ENCODE measurements at regions not wholly inside any gene's neighbourhood (a gene's known extent, or its start where the extent isn't known, plus 50 kb on each side); places are given as distances from the start of the nearest gene placed in this dataset.

- no peaks in the 10 kb centered on the region for H3K9me3 ChIP-seq (ENCODE audit: control insufficient read depth, insufficient read depth, low read length)
- no peaks in the 10 kb centered on the region for H3K27me3 ChIP-seq (ENCODE audit: control insufficient read depth, insufficient read depth, low read length)
- no peaks in the 10 kb centered on the region for H3K4me1 ChIP-seq (ENCODE audit: control insufficient read depth, insufficient read depth, low read length)
- no peak for DNase-seq (ENCODE audit: low read depth, low spot score)
- H3K27ac ChIP-seq (ENCODE audit: low read length), result no peak overlapping the region
- H3K36me3 ChIP-seq (ENCODE audit: control insufficient read depth, insufficient read depth, low read length), result no peaks in the 10 kb centered on the region
- no CpG with 5 or more reads among the region's 2 CpGs for WGBS (ENCODE audit: insufficient coverage, insufficient read length)
- no peak overlapping the region for H3K4me3 ChIP-seq (ENCODE audit: low read length)
Measured at GRCh38 chr10:120272350-120272749, 184.7 kb upstream of the PLPP4 start.

DNA sequence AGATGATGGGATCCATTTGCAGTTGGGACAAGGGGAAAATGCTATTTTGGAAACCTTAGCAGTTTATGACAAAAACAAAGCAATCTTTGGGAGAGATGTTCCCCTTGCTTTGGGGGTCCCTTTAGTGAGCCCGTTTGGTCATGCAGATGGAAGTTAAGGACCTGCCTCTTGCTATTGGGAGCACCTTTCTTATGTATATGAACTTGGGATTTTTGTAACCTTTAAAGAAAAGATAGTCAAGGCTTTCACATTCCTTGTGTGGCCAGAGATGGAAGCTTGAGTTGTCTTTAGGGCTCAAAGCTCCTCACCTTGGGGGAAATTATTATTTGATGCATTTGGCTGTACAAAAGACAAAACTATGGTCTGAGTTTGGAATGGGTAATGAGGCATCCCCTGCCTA, 179.0 kb upstream of the PLPP4 start:
- H3K27ac ChIP-seq (ENCODE audit: low read length), result no peak overlapping the region
- H3K4me1 ChIP-seq (ENCODE audit: control insufficient read depth, insufficient read depth, low read length), result peaks cover 2% of the 10 kb centered on the region; the same call in 1 of the 2 replicates
- H3K4me3 ChIP-seq (ENCODE audit: low read length), result no peak overlapping the region
- no peaks in the 10 kb centered on the region for H3K36me3 ChIP-seq (ENCODE audit: control insufficient read depth, insufficient read depth, low read length)
- H3K27me3 ChIP-seq (ENCODE audit: control insufficient read depth, insufficient read depth, low read length), result no peaks in the 10 kb centered on the region
- no peaks in the 10 kb centered on the region for H3K9me3 ChIP-seq (ENCODE audit: control insufficient read depth, insufficient read depth, low read length)
- WGBS (ENCODE audit: insufficient coverage, insufficient read length), result no CpG with 5 or more reads among the region's 1 CpG
- peak; percentile 16 for DNase-seq (ENCODE audit: low read depth, low spot score)

- Histone ChIP-seq H3K27ac (ENCODE audit: low read length) (no peak overlapping the region), H3K4me3 (ENCODE audit: low read length) (no peak overlapping the region), H3K36me3 (ENCODE audit: control insufficient read depth, insufficient read depth, low read length) (no peaks in the 10 kb centered on the region), H3K4me1 (ENCODE audit: control insufficient read depth, insufficient read depth, low read length) (peaks cover 2% of the 10 kb centered on the region; the same call in 1 of the 2 replicates), H3K9me3 (ENCODE audit: control insufficient read depth, insufficient read depth, low read length) (no peaks in the 10 kb centered on the region), H3K27me3 (ENCODE audit: control insufficient read depth, insufficient read depth, low read length) (no peaks in the 10 kb centered on the region)
- no peak for DNase-seq (ENCODE audit: low read depth, low spot score)
- WGBS (ENCODE audit: insufficient coverage, insufficient read length), result no CpG with 5 or more reads among the region's 1 CpG
Measured at GRCh38 chr10:120279196-120279595, 177.8 kb upstream of the PLPP4 start.

GRCh38 chr10:120282421-120282820, 174.6 kb upstream of the PLPP4 start:
- Histone ChIP-seq H3K27ac (ENCODE audit: low read length) (no peak overlapping the region), H3K27me3 (ENCODE audit: control insufficient read depth, insufficient read depth, low read length) (no peaks in the 10 kb centered on the region), H3K9me3 (ENCODE audit: control insufficient read depth, insufficient read depth, low read length) (no peaks in the 10 kb centered on the region), H3K4me1 (ENCODE audit: control insufficient read depth, insufficient read depth, low read length) (peaks cover 2% of the 10 kb centered on the region), H3K36me3 (ENCODE audit: control insufficient read depth, insufficient read depth, low read length) (no peaks in the 10 kb centered on the region), H3K4me3 (ENCODE audit: low read length) (no peak overlapping the region)
- WGBS (ENCODE audit: insufficient coverage, insufficient read length), result no CpG with 5 or more reads among the region's 8 CpGs
- no peak for DNase-seq (ENCODE audit: low read depth, low spot score)

GRCh38 chr10:120282846-120283492, 174.1 kb upstream of the PLPP4 start:
- DNase-seq (ENCODE audit: low read depth, low spot score), result no peak
- WGBS (ENCODE audit: insufficient coverage, insufficient read length), result no CpG with 5 or more reads among the region's 6 CpGs
- Histone ChIP-seq H3K27ac (ENCODE audit: low read length) (no peak overlapping the region), H3K4me1 (ENCODE audit: control insufficient read depth, insufficient read depth, low read length) (peaks cover 2% of the 10 kb centered on the region), H3K9me3 (ENCODE audit: control insufficient read depth, insufficient read depth, low read length) (no peaks in the 10 kb centered on the region), H3K4me3 (ENCODE audit: low read length) (no peak overlapping the region), H3K36me3 (ENCODE audit: control insufficient read depth, insufficient read depth, low read length) (no peaks in the 10 kb centered on the region), H3K27me3 (ENCODE audit: control insufficient read depth, insufficient read depth, low read length) (no peaks in the 10 kb centered on the region)

GRCh38 chr10:120285408-120285807, 171.6 kb upstream of the PLPP4 start:
- Histone ChIP-seq H3K4me1 (ENCODE audit: control insufficient read depth, insufficient read depth, low read length) (no peaks in the 10 kb centered on the region; the same call in 1 of the 2 replicates), H3K36me3 (ENCODE audit: control insufficient read depth, insufficient read depth, low read length) (no peaks in the 10 kb centered on the region), H3K27me3 (ENCODE audit: control insufficient read depth, insufficient read depth, low read length) (no peaks in the 10 kb centered on the region), H3K27ac (ENCODE audit: low read length) (no peak overlapping the region), H3K9me3 (ENCODE audit: control insufficient read depth, insufficient read depth, low read length) (no peaks in the 10 kb centered on the region), H3K4me3 (ENCODE audit: low read length) (no peak overlapping the region)
- DNase-seq (ENCODE audit: low read depth, low spot score), result no peak
- no CpG with 5 or more reads among the region's 6 CpGs for WGBS (ENCODE audit: insufficient coverage, insufficient read length)

DNA sequence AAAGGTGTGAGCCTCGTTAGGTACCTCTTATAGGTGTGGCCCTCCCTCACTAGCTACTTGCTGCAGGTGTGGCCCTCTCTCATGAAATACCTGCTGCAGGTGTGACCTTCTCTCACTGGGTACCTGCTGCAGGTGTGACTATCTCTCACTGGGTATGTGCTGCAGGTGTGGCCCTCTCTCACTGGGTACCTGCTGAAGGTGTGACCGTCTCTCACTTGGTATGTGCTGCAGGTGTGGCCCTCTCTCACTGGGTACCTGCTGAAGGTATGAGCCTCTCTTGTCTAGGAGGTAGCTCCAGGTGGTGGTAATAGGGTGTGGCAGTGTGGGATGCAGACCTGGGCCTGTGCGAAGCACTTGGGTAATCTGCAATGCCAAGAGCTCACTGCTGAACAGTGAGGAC, 170.7 kb upstream of the PLPP4 start:
- WGBS (ENCODE audit: insufficient coverage, insufficient read length), result no CpG with 5 or more reads among the region's 3 CpGs
- H3K36me3 ChIP-seq (ENCODE audit: control insufficient read depth, insufficient read depth, low read length), result no peaks in the 10 kb centered on the region

GRCh38 chr10:120300513-120300912, 156.5 kb upstream of the PLPP4 start:
- Histone ChIP-seq H3K27ac (ENCODE audit: low read length) (no peak overlapping the region), H3K36me3 (ENCODE audit: control insufficient read depth, insufficient read depth, low read length) (no peaks in the 10 kb centered on the region), H3K4me3 (ENCODE audit: low read length) (no peak overlapping the region), H3K27me3 (ENCODE audit: control insufficient read depth, insufficient read depth, low read length) (no peaks in the 10 kb centered on the region), H3K9me3 (ENCODE audit: control insufficient read depth, insufficient read depth, low read length) (no peaks in the 10 kb centered on the region), H3K4me1 (ENCODE audit: control insufficient read depth, insufficient read depth, low read length) (no peaks in the 10 kb centered on the region)
- no CpG with 5 or more reads among the region's 5 CpGs for WGBS (ENCODE audit: insufficient coverage, insufficient read length)
- no peak for DNase-seq (ENCODE audit: low read depth, low spot score)

More for the DNA sequence above, 170.7 kb upstream of the PLPP4 start:
- no peaks in the 10 kb centered on the region; the same call in 1 of the 2 replicates for H3K4me1 ChIP-seq (ENCODE audit: control insufficient read depth, insufficient read depth, low read length)
- no peak for DNase-seq (ENCODE audit: low read depth, low spot score)
- no peak overlapping the region for H3K4me3 ChIP-seq (ENCODE audit: low read length)
- H3K27me3 ChIP-seq (ENCODE audit: control insufficient read depth, insufficient read depth, low read length), result no peaks in the 10 kb centered on the region
- H3K27ac ChIP-seq (ENCODE audit: low read length), result no peak overlapping the region
- no peaks in the 10 kb centered on the region for H3K9me3 ChIP-seq (ENCODE audit: control insufficient read depth, insufficient read depth, low read length)

GRCh38 chr10:120308589-120308988, 148.4 kb upstream of the PLPP4 start:
- no peak overlapping the region for H3K4me3 ChIP-seq (ENCODE audit: low read length)
- no CpG with 5 or more reads among the region's 3 CpGs for WGBS (ENCODE audit: insufficient coverage, insufficient read length)
- 0 out of 2 replicates have a peak, but pooled peaks cover 1% of the 10 kb centered on the region for H3K27me3 ChIP-seq (ENCODE audit: control insufficient read depth, insufficient read depth, low read length)
- no peak for DNase-seq (ENCODE audit: low read depth, low spot score)
- H3K36me3 ChIP-seq (ENCODE audit: control insufficient read depth, insufficient read depth, low read length), result no peaks in the 10 kb centered on the region
- no peaks in the 10 kb centered on the region for H3K9me3 ChIP-seq (ENCODE audit: control insufficient read depth, insufficient read depth, low read length)
- no peaks in the 10 kb centered on the region for H3K4me1 ChIP-seq (ENCODE audit: control insufficient read depth, insufficient read depth, low read length)
- H3K27ac ChIP-seq (ENCODE audit: low read length), result no peak overlapping the region

DNA sequence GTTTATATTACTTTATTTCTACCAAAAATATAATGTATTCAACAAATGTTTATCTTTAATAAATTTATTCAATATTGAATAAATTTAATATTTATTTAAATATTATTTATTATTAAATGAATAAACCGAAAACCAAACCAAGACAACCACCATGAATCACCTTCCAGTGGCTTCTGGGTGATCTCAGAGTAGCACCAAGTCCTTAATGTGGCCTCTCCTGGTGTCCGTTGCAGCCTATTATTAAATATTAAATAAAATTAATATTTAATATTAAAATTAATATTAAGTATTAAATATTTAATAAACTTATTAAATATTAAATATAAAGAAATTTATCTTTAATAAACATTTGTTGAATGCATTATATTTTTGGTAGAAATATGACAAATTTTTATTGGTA, 143.3 kb upstream of the PLPP4 start:
- no peak overlapping the region for H3K27ac ChIP-seq (ENCODE audit: low read length)
- DNase-seq (ENCODE audit: low read depth, low spot score), result no peak
- 0 out of 2 replicates have a peak, but pooled peaks cover 1% of the 10 kb centered on the region for H3K27me3 ChIP-seq (ENCODE audit: control insufficient read depth, insufficient read depth, low read length)
- H3K9me3 ChIP-seq (ENCODE audit: control insufficient read depth, insufficient read depth, low read length), result no peaks in the 10 kb centered on the region
- H3K36me3 ChIP-seq (ENCODE audit: control insufficient read depth, insufficient read depth, low read length), result no peaks in the 10 kb centered on the region
- no peak overlapping the region for H3K4me3 ChIP-seq (ENCODE audit: low read length)
- H3K4me1 ChIP-seq (ENCODE audit: control insufficient read depth, insufficient read depth, low read length), result no peaks in the 10 kb centered on the region
- no CpG with 5 or more reads among the region's 2 CpGs for WGBS (ENCODE audit: insufficient coverage, insufficient read length)

- no peak overlapping the region for H3K4me3 ChIP-seq (ENCODE audit: low read length)
- WGBS (ENCODE audit: insufficient coverage, insufficient read length), result no CpG with 5 or more reads among the region's 1 CpG
- DNase-seq (ENCODE audit: low read depth, low spot score), result no peak
- no peaks in the 10 kb centered on the region for H3K9me3 ChIP-seq (ENCODE audit: control insufficient read depth, insufficient read depth, low read length)
- H3K36me3 ChIP-seq (ENCODE audit: control insufficient read depth, insufficient read depth, low read length), result no peaks in the 10 kb centered on the region
- no peak overlapping the region for H3K27ac ChIP-seq (ENCODE audit: low read length)
- H3K27me3 ChIP-seq (ENCODE audit: control insufficient read depth, insufficient read depth, low read length), result 0 out of 2 replicates have a peak, but pooled peaks cover 1% of the 10 kb centered on the region
- no peaks in the 10 kb centered on the region for H3K4me1 ChIP-seq (ENCODE audit: control insufficient read depth, insufficient read depth, low read length)
Measured at GRCh38 chr10:120314442-120314841, 142.6 kb upstream of the PLPP4 start.
